ENCODE measurements at regions not wholly inside any gene's neighbourhood (a gene's known extent, or its start where the extent isn't known, plus 50 kb on each side); places are given as distances from the start of the nearest gene placed in this dataset.

DNA sequence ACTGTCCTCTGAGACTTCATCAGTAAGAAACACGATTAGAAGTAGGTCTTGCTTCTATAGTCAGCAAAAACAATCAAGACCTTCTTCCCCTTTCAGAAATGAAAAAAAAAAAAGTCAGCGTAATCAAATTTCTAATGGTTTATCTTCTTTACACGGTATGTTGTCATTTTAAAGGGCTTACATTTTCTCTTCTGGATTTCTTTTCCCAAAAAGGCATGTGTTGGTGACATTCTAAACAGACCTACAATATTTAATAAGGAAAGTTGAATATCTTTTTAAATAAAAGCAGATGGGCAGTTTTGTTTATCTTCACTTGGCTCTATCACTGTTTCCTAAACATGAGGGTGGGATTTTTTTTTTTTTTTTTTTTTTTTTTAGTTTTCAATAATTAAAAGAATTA is 197.3 kb upstream of the ADAMTS9 start:
- Mint-ChIP-seq H3K36me3 (ENCODE audit: low read depth) (no peaks in the 10 kb centered on the region), H3K9me3 (no peaks in the 10 kb centered on the region), H3K4me1 (peaks cover 10% of the 10 kb centered on the region), H3K27ac (no peak overlapping the region), H3K4me3 (no peak overlapping the region), H3K27me3 (ENCODE audit: insufficient read depth) (peaks cover 5% of the 10 kb centered on the region)
- Histone ChIP-seq H3K4me1 (ENCODE audit: control insufficient read depth, insufficient read depth, low read length) (no peaks in the 10 kb centered on the region), H3K9ac (ENCODE audit: extremely low read depth, low read length, poor library complexity, severe bottlenecking) (no peak overlapping the region), H3K27me3 (ENCODE audit: control insufficient read depth, insufficient read depth, low read length, poor library complexity, severe bottlenecking) (no peaks in the 10 kb centered on the region), H3K36me3 (ENCODE audit: control insufficient read depth, insufficient read depth, low read length) (no peaks in the 10 kb centered on the region), H3K4me3 (ENCODE audit: low read length) (no peak overlapping the region), H3K27ac (ENCODE audit: low read depth, low read length) (no peak overlapping the region), H3K9me3 (ENCODE audit: control insufficient read depth, low read length) (no peaks in the 10 kb centered on the region)
- TF ChIP-seq, protein P1, sequence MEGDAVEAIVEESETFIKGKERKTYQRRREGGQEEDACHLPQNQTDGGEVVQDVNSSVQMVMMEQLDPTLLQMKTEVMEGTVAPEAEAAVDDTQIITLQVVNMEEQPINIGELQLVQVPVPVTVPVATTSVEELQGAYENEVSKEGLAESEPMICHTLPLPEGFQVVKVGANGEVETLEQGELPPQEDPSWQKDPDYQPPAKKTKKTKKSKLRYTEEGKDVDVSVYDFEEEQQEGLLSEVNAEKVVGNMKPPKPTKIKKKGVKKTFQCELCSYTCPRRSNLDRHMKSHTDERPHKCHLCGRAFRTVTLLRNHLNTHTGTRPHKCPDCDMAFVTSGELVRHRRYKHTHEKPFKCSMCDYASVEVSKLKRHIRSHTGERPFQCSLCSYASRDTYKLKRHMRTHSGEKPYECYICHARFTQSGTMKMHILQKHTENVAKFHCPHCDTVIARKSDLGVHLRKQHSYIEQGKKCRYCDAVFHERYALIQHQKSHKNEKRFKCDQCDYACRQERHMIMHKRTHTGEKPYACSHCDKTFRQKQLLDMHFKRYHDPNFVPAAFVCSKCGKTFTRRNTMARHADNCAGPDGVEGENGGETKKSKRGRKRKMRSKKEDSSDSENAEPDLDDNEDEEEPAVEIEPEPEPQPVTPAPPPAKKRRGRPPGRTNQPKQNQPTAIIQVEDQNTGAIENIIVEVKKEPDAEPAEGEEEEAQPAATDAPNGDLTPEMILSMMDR (conservative IDR thresholded peaks at IDR 0.05): no peak
- no peak for DNase-seq
- WGBS, 2 experiments (ENCODE audit: insufficient coverage in 1 of 2, insufficient read length in 1 of 2): 78 to 97% methylated on average over 1 to 3 of the region's 3 CpGs

DNA sequence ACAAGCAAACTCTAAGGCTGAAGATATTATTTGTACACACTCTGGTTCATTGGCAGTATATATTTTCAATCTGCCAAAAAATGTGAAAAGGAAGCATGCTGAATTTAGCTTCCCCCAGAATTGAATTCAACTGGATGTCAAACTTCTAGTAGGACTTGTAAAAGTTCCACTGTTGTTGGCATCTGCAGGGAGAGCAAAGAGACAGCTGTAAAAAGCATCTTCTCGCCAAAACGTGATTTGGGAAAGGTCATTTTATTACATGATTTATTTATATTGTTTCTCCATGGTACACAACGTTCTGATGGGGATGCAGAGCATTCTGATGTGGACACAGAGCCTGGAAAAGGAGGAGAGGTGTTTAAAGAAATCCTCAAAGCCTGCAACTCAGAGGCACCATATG is 196.7 kb upstream of the ADAMTS9 start:
- Histone ChIP-seq H3K36me3 (ENCODE audit: control insufficient read depth, insufficient read depth, low read length) (no peaks in the 10 kb centered on the region), H3K27me3 (ENCODE audit: control insufficient read depth, insufficient read depth, low read length, poor library complexity, severe bottlenecking) (no peaks in the 10 kb centered on the region), H3K4me3 (ENCODE audit: low read length) (no peak overlapping the region), H3K9ac (ENCODE audit: extremely low read depth, low read length, poor library complexity, severe bottlenecking) (no peak overlapping the region), H3K4me1 (ENCODE audit: control insufficient read depth, insufficient read depth, low read length) (no peaks in the 10 kb centered on the region), H3K27ac (ENCODE audit: low read depth, low read length) (no peak overlapping the region), H3K9me3 (ENCODE audit: control insufficient read depth, low read length) (no peaks in the 10 kb centered on the region)
- peaks cover 5% of the 10 kb centered on the region for H3K27me3 Mint-ChIP-seq (ENCODE audit: insufficient read depth)
- no peak overlapping the region for H3K4me3 Mint-ChIP-seq
- peaks cover 8% of the 10 kb centered on the region for H3K4me1 Mint-ChIP-seq
- TF ChIP-seq, protein P1 (conservative IDR thresholded peaks at IDR 0.05): no peak
- H3K36me3 Mint-ChIP-seq (ENCODE audit: low read depth): no peaks in the 10 kb centered on the region
- H3K9me3 Mint-ChIP-seq: no peaks in the 10 kb centered on the region
- 87% methylated on average over 3 of the region's 3 CpGs; no CpG with 5 or more reads in 1 of the 2 experiments for WGBS, 2 experiments (ENCODE audit: insufficient coverage in 1 of 2, insufficient read length in 1 of 2)
- DNase-seq: no peak
- no peak overlapping the region for H3K27ac Mint-ChIP-seq

GRCh38 chr3:64880916-64881315 is 193.1 kb upstream of the ADAMTS9 start:
- Mint-ChIP-seq H3K36me3 (ENCODE audit: low read depth) (no peaks in the 10 kb centered on the region), H3K4me3 (no peak overlapping the region), H3K27me3 (ENCODE audit: insufficient read depth) (peaks cover 7% of the 10 kb centered on the region), H3K27ac (no peak overlapping the region), H3K4me1 (peaks cover 4% of the 10 kb centered on the region), H3K9me3 (no peaks in the 10 kb centered on the region)
- Histone ChIP-seq H3K27ac (ENCODE audit: low read depth, low read length) (no peak overlapping the region), H3K36me3 (ENCODE audit: control insufficient read depth, insufficient read depth, low read length) (no peaks in the 10 kb centered on the region), H3K9me3 (ENCODE audit: control insufficient read depth, low read length) (no peaks in the 10 kb centered on the region), H3K4me3 (ENCODE audit: low read length) (no peak overlapping the region), H3K9ac (ENCODE audit: extremely low read depth, low read length, poor library complexity, severe bottlenecking) (no peak overlapping the region), H3K27me3 (ENCODE audit: control insufficient read depth, insufficient read depth, low read length, poor library complexity, severe bottlenecking) (no peaks in the 10 kb centered on the region), H3K4me1 (ENCODE audit: control insufficient read depth, insufficient read depth, low read length) (peaks cover 2% of the 10 kb centered on the region)
- no peak for DNase-seq
- TF ChIP-seq, protein P1 (conservative IDR thresholded peaks at IDR 0.05): no peak

Measured in endodermal cell (in vitro differentiated cells).